Uterus (tissue), 2 donors: ENCODE measurements at regions not wholly inside any gene's neighbourhood (a gene's known extent, or its start where the extent isn't known, plus 50 kb on each side); places are given as distances from the start of the nearest gene placed in this dataset.

Experiments used
- CTCF ChIP-seq, 4 experiments: fragments of 200-600 bp in 2 of 4; fragments of 450-650 bp in 2 of 4; sonication (generic) in 2 of 4; IDR thresholded peaks; one replicate each; pipeline ENCODE4 v1.5.1; 2016 to 2019; ENCODE audit warnings: antibody characterized with exemption in 4 of 4, mild to moderate bottlenecking in 2 of 4, moderate library complexity in 1 of 4
- POLR2A ChIP-seq, 2 donors: fragments of 450-650 bp; IDR thresholded peaks; one replicate each; pipeline ENCODE4 v1.6.1; 2016; ENCODE audit warnings: antibody characterized with exemption in 2 of 2, mild to moderate bottlenecking in 1 of 2, moderate library complexity in 1 of 2

DNA sequence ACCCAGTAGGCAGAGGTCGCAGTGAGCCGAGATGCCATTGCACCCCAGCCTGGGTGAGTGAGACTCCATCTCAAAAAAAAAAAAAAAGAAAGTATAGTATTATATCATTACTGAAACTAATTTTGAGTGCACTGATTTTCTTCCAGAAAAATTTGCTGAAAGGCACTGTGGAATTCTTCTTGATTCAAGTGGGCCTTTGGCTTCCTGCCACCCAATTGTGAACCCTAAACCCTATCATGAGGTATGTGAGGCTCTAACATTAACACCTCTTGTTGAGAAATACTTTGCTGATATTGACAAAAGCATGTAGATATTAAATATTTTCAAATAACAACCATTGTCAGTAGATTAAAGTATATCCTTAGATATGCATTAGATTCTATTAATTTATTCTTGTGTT, 211.2 kb downstream of the LRRK2 start:
- no peak for TF ChIP-seq CTCF (IDR thresholded peaks at IDR 0.05)
- TF ChIP-seq POLR2A (IDR thresholded peaks at IDR 0.05): no peak
